HG03460 (cell line): ENCODE measurements at regions not wholly inside any gene's neighbourhood (a gene's known extent, or its start where the extent isn't known, plus 50 kb on each side); places are given as distances from the start of the nearest gene placed in this dataset.
"Not testable (repeated sequence)": the region's sequence is repeated elsewhere in the genome, so short reads cannot be mapped to it uniquely, and the experiment has no call there.

Experiments used
- ATAC-seq: cut with Tn5 transposase; IDR thresholded peaks from one replicate; pipeline ENCODE4 v1.9.1; 2021; ENCODE audit not compliant: unreplicated experiment

DNA sequence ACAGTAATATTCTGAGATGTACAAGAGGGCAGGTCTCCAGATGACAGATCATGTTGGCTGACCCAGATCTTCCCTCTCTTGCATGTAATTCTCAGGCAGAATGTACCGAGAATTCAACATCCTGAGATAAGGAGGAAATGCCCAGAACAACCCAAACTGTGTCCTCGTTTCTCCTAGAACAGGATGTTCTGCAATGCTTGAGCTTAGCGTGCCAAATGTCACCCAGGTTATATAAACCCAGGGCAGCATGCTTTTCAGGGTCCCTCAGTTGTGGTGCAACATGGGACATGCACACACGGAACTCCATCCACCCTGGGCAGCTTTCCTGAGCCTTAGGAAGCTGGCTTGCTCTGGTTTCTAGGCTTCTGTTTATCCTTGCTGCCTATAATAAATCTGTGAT, 102.1 kb upstream of the CMC1 start:
- ATAC-seq, result no peak

DNA sequence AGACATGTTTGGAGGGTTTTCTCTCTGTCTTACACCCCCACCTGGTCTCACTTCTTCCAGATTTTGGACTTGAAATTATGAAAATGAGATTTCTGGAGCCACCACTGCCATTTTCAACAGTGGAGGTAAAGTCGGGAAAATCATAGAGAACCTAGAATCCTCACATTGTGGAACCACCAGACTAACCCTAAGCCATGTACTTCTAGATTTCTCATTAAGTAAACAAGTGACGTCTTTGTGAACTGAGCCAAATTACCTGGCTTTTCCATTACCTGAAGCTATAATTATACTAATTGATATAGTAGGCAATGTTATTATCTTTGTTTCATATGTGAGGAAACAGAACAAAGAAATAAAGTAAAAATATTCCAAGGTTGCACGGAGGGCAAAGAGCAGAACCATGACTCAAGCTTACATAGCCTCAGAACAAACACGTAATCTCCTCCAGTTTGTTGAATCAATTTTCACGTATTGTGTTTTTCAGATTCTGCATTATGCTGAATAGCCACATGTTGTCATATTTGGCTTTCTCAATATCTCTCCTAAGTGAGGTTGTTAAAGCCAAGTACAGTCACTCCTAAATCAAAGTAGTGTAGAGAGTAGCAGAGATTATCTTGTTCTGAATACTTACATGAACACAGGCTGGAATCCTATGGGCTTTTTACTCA, 101.3 kb upstream of the CMC1 start:
- ATAC-seq, result no peak

GRCh38 chr3:28140664-28141063, 100.8 kb upstream of the CMC1 start:
- no peak for ATAC-seq

GRCh38 chr3:28149960-28150359, 91.5 kb upstream of the CMC1 start:
- no peak for ATAC-seq

GRCh38 chr3:28150465-28151206, 90.8 kb upstream of the CMC1 start:
- no peak for ATAC-seq

DNA sequence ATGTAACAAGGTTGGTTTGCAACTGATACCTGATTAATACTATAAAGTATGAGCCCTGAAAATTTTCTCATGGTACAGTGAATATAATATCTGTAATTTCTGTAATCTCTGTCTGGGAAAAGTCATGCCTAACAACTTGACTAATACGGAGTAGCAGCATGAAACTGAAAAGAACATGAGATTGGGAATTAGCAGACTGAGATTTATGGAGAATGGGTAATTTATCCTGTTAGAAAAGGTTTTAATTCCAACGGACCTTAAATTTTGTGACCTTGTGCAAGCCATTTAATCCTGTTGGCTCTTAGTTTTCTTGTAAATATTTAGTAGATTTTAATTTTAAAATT, 90.2 kb upstream of the CMC1 start:
- ATAC-seq, result no peak

DNA sequence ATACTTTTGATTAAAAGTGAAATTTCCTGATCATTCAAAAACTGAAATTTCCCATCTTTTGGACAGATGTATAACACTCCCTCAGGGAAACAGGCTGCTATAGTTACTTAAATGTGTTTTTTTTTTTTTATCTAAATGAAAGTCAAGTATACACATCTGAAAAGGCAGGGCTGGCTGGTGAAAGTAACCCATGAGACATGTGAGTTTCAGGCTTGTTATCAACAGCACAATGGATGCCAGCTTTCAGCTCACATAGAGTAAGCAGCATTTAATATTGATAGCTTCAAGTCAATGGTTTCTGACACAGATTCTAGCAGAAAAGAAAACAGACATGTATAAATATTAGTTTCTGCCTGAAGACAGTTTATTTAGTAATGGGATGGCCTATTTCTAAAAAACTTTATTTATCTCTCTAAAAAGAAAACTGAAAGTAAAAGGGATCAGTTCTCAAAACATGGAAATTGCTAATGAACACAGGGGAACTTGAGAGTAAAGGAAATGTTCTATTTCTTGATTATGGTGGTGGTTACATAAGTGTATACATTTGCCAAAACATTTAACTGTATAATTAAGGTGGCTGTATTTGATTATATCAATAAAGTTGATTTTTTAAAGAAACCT, 89.7 kb upstream of the CMC1 start:
- peak; percentile 83 for ATAC-seq

DNA sequence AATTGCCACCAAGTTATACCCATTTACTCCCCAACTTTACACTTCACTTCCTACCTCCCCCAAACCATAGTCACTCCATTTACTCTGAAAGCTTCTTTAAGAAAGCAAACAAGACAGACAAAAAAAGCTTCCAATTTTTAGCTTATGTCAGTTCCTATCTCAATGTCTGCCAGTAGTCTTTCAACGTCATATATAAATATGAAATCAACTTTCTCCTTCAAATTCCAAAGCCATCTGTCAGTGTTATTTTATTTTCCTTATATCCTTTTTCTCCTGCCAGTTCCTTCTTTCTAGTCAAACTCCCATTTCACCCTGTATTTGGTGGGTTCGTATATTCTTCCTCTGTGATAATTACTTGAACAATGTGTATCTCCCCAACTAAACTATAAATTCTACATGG, 85.8 kb upstream of the CMC1 start:
- no peak for ATAC-seq

DNA sequence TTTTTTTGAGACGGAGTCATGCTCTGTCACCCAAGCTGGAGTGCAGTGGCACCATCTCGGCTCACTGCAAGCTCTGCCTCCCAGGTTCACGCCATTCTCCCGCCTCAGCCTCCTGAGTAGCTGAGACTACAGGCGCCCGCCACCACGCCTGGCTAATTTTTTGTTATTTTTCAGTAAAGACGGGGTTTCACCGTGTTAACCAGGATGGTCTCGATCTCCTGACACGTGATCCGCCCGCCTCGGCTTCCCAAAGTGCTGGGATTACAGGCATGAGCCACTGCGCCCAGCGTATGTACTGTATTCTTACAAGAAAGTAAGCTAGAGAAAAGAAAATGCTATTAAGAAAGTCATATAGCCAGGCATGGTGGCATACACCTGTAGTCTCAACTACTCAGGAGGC, 84.8 kb upstream of the CMC1 start:
- ATAC-seq, result not testable (repeated sequence)

- ATAC-seq, result peak; percentile 95
Observed at GRCh38 chr3:28171962-28172361, 69.5 kb upstream of the CMC1 start.

GRCh38 chr3:28172748-28173147, 68.7 kb upstream of the CMC1 start:
- ATAC-seq, result no peak

DNA sequence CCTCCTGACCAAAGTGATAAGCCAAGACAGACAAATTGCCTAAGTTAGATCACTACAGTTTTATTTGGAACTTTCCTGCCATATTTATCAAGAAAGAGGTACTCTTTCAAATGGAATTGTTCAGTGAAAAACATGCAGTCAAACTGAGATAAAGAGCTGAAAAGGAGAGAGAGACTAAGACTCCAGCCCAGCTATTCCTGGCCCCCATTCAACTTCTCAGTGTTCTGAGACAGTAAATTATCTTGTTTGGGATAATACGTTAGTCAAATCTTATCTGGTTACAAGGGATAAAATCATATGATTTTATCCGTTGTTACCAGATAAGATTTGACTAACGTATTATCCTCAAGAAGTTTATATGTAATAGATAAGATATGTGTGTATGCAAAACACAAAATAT, 67.6 kb upstream of the CMC1 start:
- ATAC-seq, result no peak

- ATAC-seq, result no peak
Observed at GRCh38 chr3:28186748-28187147, 54.7 kb upstream of the CMC1 start.

- ATAC-seq, result no peak
Observed at GRCh38 chr3:28188686-28189085, 52.7 kb upstream of the CMC1 start.

- no peak for ATAC-seq
Observed at GRCh38 chr3:28191363-28191762, 50.1 kb upstream of the CMC1 start.
